GM23338 (cell line): ENCODE measurements at regions not wholly inside any gene's neighbourhood (a gene's known extent, or its start where the extent isn't known, plus 50 kb on each side); places are given as distances from the start of the nearest gene placed in this dataset.

Experiments
- CTCF ChIP-seq, 2 experiments: fragments of 200-600 bp in 1 of 2; sonication (generic) in 1 of 2; conservative IDR thresholded peaks; 2 replicates each; pipeline versions ENCODE4 v1.5.1 to v1.6.1; 2016 to 2017; ENCODE audit warnings: antibody characterized with exemption in 2 of 2, low read depth in 2 of 2, mild to moderate bottlenecking in 2 of 2, moderate library complexity in 1 of 2
- EZH2phosphoT487 ChIP-seq: fragments of 200-600 bp; sonication (generic); IDR thresholded peaks from one replicate; pipeline ENCODE4 v1.8.1; 2018; ENCODE audit warnings: antibody characterized with exemption; ENCODE audit not compliant: unreplicated experiment
- REST ChIP-seq: IDR thresholded peaks from one replicate; pipeline ENCODE4 v1.6.1; 2018; ENCODE audit warnings: antibody characterized with exemption; ENCODE audit not compliant: unreplicated experiment

GRCh38 chr15:39110746-39111145 is 470.1 kb upstream of the THBS1 start:
- no peak for TF ChIP-seq EZH2phosphoT487
- no peak for TF ChIP-seq CTCF (conservative IDR thresholded peaks at IDR 0.05; ENCODE audit: low read depth in 2 of 2)
- TF ChIP-seq REST, result no peak
